ENCODE measurements at regions not wholly inside any gene's neighbourhood (a gene's known extent, or its start where the extent isn't known, plus 50 kb on each side); places are given as distances from the start of the nearest gene placed in this dataset.

GRCh38 chr20:57774951-57775350 lies 65.1 kb upstream of the PMEPA1 start:
- TF ChIP-seq CTCF (conservative IDR thresholded peaks at IDR 0.05 in 1 of 2, IDR thresholded peaks at IDR 0.05 in 1 of 2; ENCODE audit: extremely low read depth in 1 of 2, insufficient read depth in 1 of 2, low read depth in 1 of 2, low read length in 2 of 2) (no peak), EZH2 (IDR thresholded peaks at IDR 0.05; ENCODE audit: borderline replicate concordance, low read length) (no peak)
